ENCODE measurements at regions not wholly inside any gene's neighbourhood (a gene's known extent, or its start where the extent isn't known, plus 50 kb on each side); places are given as distances from the start of the nearest gene placed in this dataset.
"Not testable (repeated sequence)": the region's sequence is repeated elsewhere in the genome, so short reads cannot be mapped to it uniquely, and the experiment has no call there.

GRCh38 chr6:141977782-141978181, 154.9 kb upstream of the GJE1 start:
- Histone ChIP-seq H3K4me3 (no peak overlapping the region), H3K27ac (no peak overlapping the region), H3K9me3 (replicated peaks in 1 of 3) (no peaks in the 10 kb centered on the region), H3K27me3 (no peaks in the 10 kb centered on the region), H3K36me3 (replicated peaks in 1 of 2) (no peaks in the 10 kb centered on the region), H3K4me1 (replicated peaks in 1 of 2) (no peaks in the 10 kb centered on the region)
- TF ChIP-seq CTCF (IDR thresholded peaks at IDR 0.05) = no peak
- no peak for TF ChIP-seq POLR2A (IDR thresholded peaks at IDR 0.05)
- WGBS, 4 donors = 78 to 86% (median 83%) methylated on average over 2 of the region's 2 CpGs
- DNase-seq = no peak
- intact Hi-C loops (cut with DNase I) = no loop called here

DNA sequence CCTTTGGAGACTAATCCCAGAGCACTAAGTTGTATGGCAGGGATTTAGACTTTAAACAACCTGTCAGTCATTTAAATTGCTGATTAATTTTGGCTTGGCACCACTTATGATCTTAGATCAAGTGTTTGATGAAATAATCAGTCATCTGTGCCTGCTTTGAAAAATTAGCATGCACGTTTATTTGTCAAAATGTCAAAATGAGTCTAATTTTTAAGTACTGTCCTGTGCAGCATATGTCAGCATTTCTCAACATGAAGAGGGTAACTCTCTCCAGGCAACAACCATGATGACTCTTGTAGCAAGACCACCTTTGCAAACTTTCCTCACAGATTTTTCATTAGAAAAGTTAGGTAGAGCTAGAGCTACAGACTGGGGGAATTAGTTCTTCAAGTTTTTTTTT, 155.7 kb upstream of the GJE1 start:
- TF ChIP-seq CTCF (IDR thresholded peaks at IDR 0.05) (no peak), POLR2A (IDR thresholded peaks at IDR 0.05) (no peak)
- H3K27ac ChIP-seq = no peak overlapping the region
- no peaks in the 10 kb centered on the region for H3K9me3 ChIP-seq (replicated peaks in 1 of 3)
- H3K27me3 ChIP-seq = no peaks in the 10 kb centered on the region
- no peak overlapping the region for H3K4me3 ChIP-seq
- no peak for DNase-seq
- H3K36me3 ChIP-seq (replicated peaks in 1 of 2) = no peaks in the 10 kb centered on the region
- WGBS, 4 donors = 57 to 67% (median 64%) methylated on average over 1 of the region's 1 CpG
- intact Hi-C loops (cut with DNase I) = no loop called here
- no peaks in the 10 kb centered on the region for H3K4me1 ChIP-seq (replicated peaks in 1 of 2)

DNA sequence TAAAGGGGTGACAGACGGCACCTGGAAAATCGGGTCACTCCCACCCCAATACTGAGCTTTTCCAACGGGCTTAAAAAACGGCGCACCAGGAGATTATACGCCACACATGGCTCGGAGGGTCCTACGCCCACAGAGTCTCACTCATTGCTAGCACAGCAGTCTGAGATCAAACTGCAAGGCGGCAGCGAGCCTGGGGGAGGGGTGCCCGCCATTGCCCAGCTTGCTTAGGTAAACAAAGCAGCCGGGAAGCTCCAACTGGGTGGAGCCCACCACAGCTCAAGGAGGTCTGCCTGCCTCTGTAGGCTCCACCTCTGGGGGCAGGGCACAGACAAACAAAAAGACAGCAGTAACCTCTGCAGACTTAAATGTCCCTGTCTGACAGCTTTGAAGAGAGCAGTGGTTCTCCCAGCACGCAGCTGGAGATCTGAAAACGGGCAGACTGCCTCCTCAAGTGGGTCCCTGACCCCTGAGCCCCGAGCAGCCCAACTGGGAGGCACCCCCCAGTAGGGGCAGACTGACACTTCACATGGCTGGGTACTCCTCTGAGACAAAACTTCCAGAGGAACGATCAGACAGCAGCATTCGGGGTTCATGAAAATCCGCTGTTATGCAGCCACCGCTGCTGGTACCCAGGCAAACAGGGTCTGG, 162.8 kb upstream of the GJE1 start:
- H3K4me1 ChIP-seq (replicated peaks in 1 of 2); H3K27ac ChIP-seq; H3K9me3 ChIP-seq (replicated peaks in 1 of 3); H3K36me3 ChIP-seq (replicated peaks in 1 of 2); H3K27me3 ChIP-seq; DNase-seq; intact Hi-C loops (cut with DNase I); H3K4me3 ChIP-seq: not testable (repeated sequence)
- WGBS, 4 donors = 78 to 92% (median 82%) methylated on average over 5 to 19 of the region's 19 CpGs

DNA sequence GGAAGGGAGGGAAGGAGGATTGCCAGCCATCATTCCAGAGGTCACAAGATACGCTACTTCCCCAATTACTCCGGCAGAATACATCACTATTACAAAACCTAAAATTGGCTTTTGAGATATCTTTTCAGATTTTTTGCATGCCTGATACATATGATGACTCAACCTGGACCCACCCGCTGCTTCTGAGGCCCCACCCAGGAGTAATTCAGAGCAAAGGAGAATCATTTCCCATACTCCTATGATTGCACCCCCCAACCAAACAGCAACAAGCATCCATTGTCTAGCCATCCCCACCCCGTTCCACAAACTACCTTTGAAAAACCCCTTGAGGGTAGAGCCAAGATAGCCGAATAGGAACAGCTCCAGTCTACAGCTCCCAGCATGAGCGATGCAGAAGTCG, 163.5 kb upstream of the GJE1 start:
- Histone ChIP-seq H3K36me3 (replicated peaks in 1 of 2) (no peaks in the 10 kb centered on the region), H3K9me3 (replicated peaks in 1 of 3) (no peaks in the 10 kb centered on the region), H3K4me1 (replicated peaks in 1 of 2) (no peaks in the 10 kb centered on the region), H3K27me3 (no peaks in the 10 kb centered on the region), H3K27ac (no peak overlapping the region), H3K4me3 (no peak overlapping the region)
- TF ChIP-seq CTCF (IDR thresholded peaks at IDR 0.05) (no peak), POLR2A (IDR thresholded peaks at IDR 0.05) (no peak)
- intact Hi-C loops (cut with DNase I) = no loop called here
- DNase-seq = no peak
- 82 to 95% (median 89%) methylated on average over 7 of the region's 7 CpGs for WGBS, 4 donors

GRCh38 chr6:141968632-141969031, 164.1 kb upstream of the GJE1 start:
- H3K4me1 ChIP-seq (replicated peaks in 1 of 2) = no peaks in the 10 kb centered on the region
- DNase-seq = no peak
- intact Hi-C loops (cut with DNase I) = no loop called here
- H3K27me3 ChIP-seq = no peaks in the 10 kb centered on the region
- TF ChIP-seq POLR2A (IDR thresholded peaks at IDR 0.05) = no peak
- no peak for TF ChIP-seq CTCF (IDR thresholded peaks at IDR 0.05)
- WGBS, 4 donors = 70 to 78% (median 72%) methylated on average over 3 of the region's 3 CpGs
- H3K4me3 ChIP-seq = no peak overlapping the region
- no peaks in the 10 kb centered on the region for H3K9me3 ChIP-seq (replicated peaks in 1 of 3)
- H3K27ac ChIP-seq = no peak overlapping the region
- H3K36me3 ChIP-seq (replicated peaks in 1 of 2) = no peaks in the 10 kb centered on the region
